ENCODE measurements at regions not wholly inside any gene's neighbourhood (a gene's known extent, or its start where the extent isn't known, plus 50 kb on each side); places are given as distances from the start of the nearest gene placed in this dataset.

DNA sequence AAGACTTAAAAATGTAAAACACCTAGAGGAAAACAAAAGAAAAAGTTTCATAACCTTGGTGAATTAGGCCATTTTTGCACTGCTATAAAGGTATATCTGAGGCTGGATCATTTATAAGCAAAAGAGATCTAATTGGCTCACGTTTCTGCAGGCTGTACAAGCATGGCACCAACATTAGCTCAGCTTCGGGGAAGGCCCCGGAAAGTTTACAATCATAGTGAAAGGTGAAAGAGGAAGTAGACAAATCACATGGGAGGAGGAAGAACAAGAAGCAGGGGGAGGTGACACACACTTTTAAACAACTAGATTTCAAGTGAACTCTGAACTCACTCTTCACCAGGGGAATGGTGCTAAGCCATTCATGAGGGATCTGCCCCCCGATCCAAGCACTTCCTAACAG lies 1358.5 kb upstream of the PCDH9 start:
- Histone ChIP-seq H2AK5ac (ENCODE audit: low read depth, low read length) (no peak overlapping the region), H3K9me3 (replicated peaks in 1 of 2; ENCODE audit: control insufficient read depth in 2 of 2, insufficient read depth in 1 of 2, low read depth in 1 of 2, low read length in 2 of 2) (no peaks in the 10 kb centered on the region), H3K18ac (ENCODE audit: low read length) (no peak overlapping the region), H3K9ac (ENCODE audit: low read depth, low read length, poor library complexity) (no peak overlapping the region), H3K14ac (ENCODE audit: low read length) (no peak overlapping the region), H3K4me1 (ENCODE audit: control insufficient read depth in 2 of 2, insufficient read depth in 1 of 2, low read depth in 1 of 2, low read length in 2 of 2) (no peaks in the 10 kb centered on the region), H2BK15ac (ENCODE audit: low read length) (no peak overlapping the region), H3K27ac (replicated peaks; ENCODE audit: low read length) (no peak overlapping the region), H3K36me3 (replicated peaks in 1 of 2; ENCODE audit: control insufficient read depth in 2 of 2, insufficient read depth in 2 of 2, low read length in 2 of 2) (no peaks in the 10 kb centered on the region), H2BK5ac (ENCODE audit: low read length) (no peak overlapping the region), H4K8ac (ENCODE audit: low read depth, low read length) (no peak overlapping the region), H2BK12ac (ENCODE audit: low read length) (no peak overlapping the region), H3K4ac (ENCODE audit: low read length) (no peak overlapping the region), H3K23ac (ENCODE audit: low read depth, low read length, poor library complexity) (no peak overlapping the region), H3K27me3 (ENCODE audit: control insufficient read depth in 3 of 3, insufficient read depth in 3 of 3, low read depth in 1 of 3, low read length in 3 of 3) (no peaks in the 10 kb centered on the region), H4K91ac (ENCODE audit: low read depth, low read length, poor library complexity) (no peak overlapping the region), H2BK120ac (ENCODE audit: low read depth, low read length) (no peak overlapping the region), H3K4me2 (ENCODE audit: insufficient read depth, low read length, poor library complexity, severe bottlenecking) (no peak overlapping the region), H3K4me3 (ENCODE audit: low read length in 2 of 2) (no peak overlapping the region), H2AFZ (ENCODE audit: low read length) (peak overlapping the region; percentile 82), H3K79me1 (ENCODE audit: low read depth, low read length) (no peaks in the 10 kb centered on the region)
- DNase-seq (ENCODE audit: low spot score), result no peak
- WGBS, 2 donors (ENCODE audit: extremely low coverage in 2 of 2, insufficient read length in 2 of 2, insufficient replicate concordance in 1 of 2), result no CpG with 5 or more reads among the region's 4 CpGs

DNA sequence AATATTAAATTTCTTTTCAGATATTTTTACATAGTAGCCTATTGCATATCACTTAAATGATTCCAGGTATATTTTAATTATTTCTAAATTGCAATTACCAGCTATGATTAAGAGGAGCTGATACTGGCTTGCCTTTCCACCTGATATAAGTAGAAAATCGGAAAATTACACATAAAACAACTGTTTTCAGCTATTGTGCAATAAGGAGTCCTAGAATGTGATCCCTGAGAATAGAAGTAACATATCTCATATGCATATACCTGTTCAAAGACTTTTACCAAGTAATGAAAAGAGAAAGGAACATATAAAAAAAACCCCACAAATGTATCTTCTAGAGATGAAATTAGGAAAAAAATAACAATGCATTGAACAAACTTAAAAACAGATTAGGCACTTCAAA lies 1354.6 kb upstream of the PCDH9 start:
- H2BK15ac ChIP-seq (ENCODE audit: low read length), result no peak overlapping the region

DNA sequence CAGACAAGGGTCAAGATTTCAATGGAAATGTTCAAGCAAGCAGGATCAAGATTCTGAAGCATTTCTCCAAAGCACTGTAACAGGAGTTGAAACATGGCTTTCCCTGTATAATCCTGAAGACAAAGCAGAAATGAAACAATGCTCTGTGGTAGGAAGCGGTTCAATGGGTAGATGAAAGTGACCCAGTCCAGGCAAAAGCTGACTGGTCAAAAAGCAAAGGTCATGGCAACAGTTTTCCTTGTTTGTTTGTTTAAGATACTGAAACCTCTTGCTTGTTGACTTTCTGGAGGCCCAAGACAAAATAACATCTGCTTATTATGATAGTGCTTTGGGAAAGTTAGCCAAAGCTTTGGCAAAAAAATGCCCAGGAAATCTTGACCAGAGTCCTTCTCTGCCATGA lies 1343.9 kb upstream of the PCDH9 start:
- Histone ChIP-seq H3K4ac (ENCODE audit: low read length) (no peak overlapping the region), H3K4me1 (ENCODE audit: control insufficient read depth in 2 of 2, insufficient read depth in 1 of 2, low read depth in 1 of 2, low read length in 2 of 2) (peaks cover 0 to 4% of the 10 kb centered on the region in 2 donors), H3K79me1 (ENCODE audit: low read depth, low read length) (no peaks in the 10 kb centered on the region), H3K4me3 (ENCODE audit: low read length in 2 of 2) (no peak overlapping the region), H3K9me3 (replicated peaks in 1 of 2; ENCODE audit: control insufficient read depth in 2 of 2, insufficient read depth in 1 of 2, low read depth in 1 of 2, low read length in 2 of 2) (no peaks in the 10 kb centered on the region), H2BK12ac (ENCODE audit: low read length) (no peak overlapping the region), H2AFZ (ENCODE audit: low read length) (peak overlapping the region; percentile 38), H2BK15ac (ENCODE audit: low read length) (no peak overlapping the region), H4K8ac (ENCODE audit: low read depth, low read length) (no peak overlapping the region), H4K91ac (ENCODE audit: low read depth, low read length, poor library complexity) (no peak overlapping the region), H3K18ac (ENCODE audit: low read length) (no peak overlapping the region), H3K23ac (ENCODE audit: low read depth, low read length, poor library complexity) (no peak overlapping the region), H2BK120ac (ENCODE audit: low read depth, low read length) (no peak overlapping the region), H3K4me2 (ENCODE audit: insufficient read depth, low read length, poor library complexity, severe bottlenecking) (no peak overlapping the region), H2BK5ac (ENCODE audit: low read length) (no peak overlapping the region), H3K27me3 (ENCODE audit: control insufficient read depth in 3 of 3, insufficient read depth in 3 of 3, low read depth in 1 of 3, low read length in 3 of 3) (no peaks in the 10 kb centered on the region), H2AK5ac (ENCODE audit: low read depth, low read length) (no peak overlapping the region), H3K9ac (ENCODE audit: low read depth, low read length, poor library complexity) (no peak overlapping the region), H3K14ac (ENCODE audit: low read length) (no peak overlapping the region), H3K36me3 (replicated peaks in 1 of 2; ENCODE audit: control insufficient read depth in 2 of 2, insufficient read depth in 2 of 2, low read length in 2 of 2) (no peaks in the 10 kb centered on the region), H3K27ac (replicated peaks; ENCODE audit: low read length) (no peak overlapping the region)
- no peak for DNase-seq (ENCODE audit: low spot score)
- WGBS, 2 donors (ENCODE audit: extremely low coverage in 2 of 2, insufficient read length in 2 of 2, insufficient replicate concordance in 1 of 2), result no CpG with 5 or more reads among the region's 1 CpG

More for the DNA sequence above, 1354.6 kb upstream of the PCDH9 start:
- H3K4me2 ChIP-seq (ENCODE audit: insufficient read depth, low read length, poor library complexity, severe bottlenecking), result no peak overlapping the region
- no peak overlapping the region for H3K18ac ChIP-seq (ENCODE audit: low read length)
- H3K23ac ChIP-seq (ENCODE audit: low read depth, low read length, poor library complexity), result no peak overlapping the region
- no peak overlapping the region for H3K4ac ChIP-seq (ENCODE audit: low read length)
- no peak for DNase-seq (ENCODE audit: low spot score)
- H3K9ac ChIP-seq (ENCODE audit: low read depth, low read length, poor library complexity), result no peak overlapping the region
- H2BK120ac ChIP-seq (ENCODE audit: low read depth, low read length), result no peak overlapping the region
- H2BK12ac ChIP-seq (ENCODE audit: low read length), result no peak overlapping the region
- H3K9me3 ChIP-seq (replicated peaks in 1 of 2; ENCODE audit: control insufficient read depth in 2 of 2, insufficient read depth in 1 of 2, low read depth in 1 of 2, low read length in 2 of 2), result no peaks in the 10 kb centered on the region
- H3K27ac ChIP-seq (replicated peaks; ENCODE audit: low read length), result no peak overlapping the region
- no peak overlapping the region for H3K4me3 ChIP-seq (ENCODE audit: low read length in 2 of 2)
- no peak overlapping the region for H4K91ac ChIP-seq (ENCODE audit: low read depth, low read length, poor library complexity)
- H3K4me1 ChIP-seq (ENCODE audit: control insufficient read depth in 2 of 2, insufficient read depth in 1 of 2, low read depth in 1 of 2, low read length in 2 of 2), result no peaks in the 10 kb centered on the region
- no peaks in the 10 kb centered on the region for H3K27me3 ChIP-seq (ENCODE audit: control insufficient read depth in 3 of 3, insufficient read depth in 3 of 3, low read depth in 1 of 3, low read length in 3 of 3)
- no CpG with 5 or more reads among the region's 1 CpG for WGBS, 2 donors (ENCODE audit: extremely low coverage in 2 of 2, insufficient read length in 2 of 2, insufficient replicate concordance in 1 of 2)
- H4K8ac ChIP-seq (ENCODE audit: low read depth, low read length), result no peak overlapping the region
- H3K79me1 ChIP-seq (ENCODE audit: low read depth, low read length), result no peaks in the 10 kb centered on the region
- H2BK5ac ChIP-seq (ENCODE audit: low read length), result no peak overlapping the region
- no peaks in the 10 kb centered on the region for H3K36me3 ChIP-seq (replicated peaks in 1 of 2; ENCODE audit: control insufficient read depth in 2 of 2, insufficient read depth in 2 of 2, low read length in 2 of 2)
- H3K14ac ChIP-seq (ENCODE audit: low read length), result no peak overlapping the region
- no peak overlapping the region for H2AFZ ChIP-seq (ENCODE audit: low read length)
- no peak overlapping the region for H2AK5ac ChIP-seq (ENCODE audit: low read depth, low read length)

DNA sequence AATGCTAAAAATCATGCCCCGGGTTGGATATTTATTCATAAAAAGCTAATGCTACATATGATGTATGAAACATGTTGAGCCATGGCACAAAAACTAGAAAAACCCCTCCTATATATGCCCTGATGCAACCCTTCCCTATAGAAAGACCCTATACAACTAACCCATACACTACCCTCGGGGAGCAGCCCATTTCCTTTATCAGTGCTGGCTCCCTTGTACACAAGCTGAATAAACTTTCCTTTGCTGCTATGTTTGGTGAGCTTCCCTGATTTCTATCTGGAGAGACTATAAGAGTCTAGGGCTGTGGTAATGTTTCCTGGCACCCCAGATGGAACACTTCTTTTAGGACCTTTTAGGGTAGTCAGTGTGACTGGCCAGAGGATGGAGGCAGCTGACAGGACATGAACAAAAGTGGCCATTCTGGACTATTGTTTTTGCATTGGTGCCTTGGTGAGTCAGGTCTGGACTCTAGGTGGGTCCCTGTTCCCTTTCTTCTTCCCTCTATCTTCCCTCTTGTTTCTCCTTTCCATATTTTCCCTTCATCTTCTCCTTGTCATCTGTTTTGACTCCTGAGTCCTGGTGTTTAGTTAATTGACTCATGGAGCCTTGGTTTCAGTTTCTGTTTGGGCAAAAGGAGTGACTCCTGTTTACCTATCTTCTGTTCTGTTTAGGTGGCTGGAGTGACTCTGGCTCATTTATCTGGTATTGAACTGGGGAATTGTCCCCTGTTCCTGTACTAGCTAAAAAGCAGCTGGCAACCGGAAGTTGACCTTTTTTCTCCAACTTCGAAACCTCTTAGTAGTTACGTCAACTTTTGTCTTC lies 1321.8 kb upstream of the PCDH9 start:
- no peak overlapping the region for H2BK5ac ChIP-seq (ENCODE audit: low read length)
- no peak overlapping the region for H2BK12ac ChIP-seq (ENCODE audit: low read length)
- H2BK15ac ChIP-seq (ENCODE audit: low read length), result no peak overlapping the region
- H3K9me3 ChIP-seq (replicated peaks in 1 of 2; ENCODE audit: control insufficient read depth in 2 of 2, insufficient read depth in 1 of 2, low read depth in 1 of 2, low read length in 2 of 2), result peaks cover 0 to 1% of the 10 kb centered on the region in 2 donors
- H2AK5ac ChIP-seq (ENCODE audit: low read depth, low read length), result no peak overlapping the region
- H3K18ac ChIP-seq (ENCODE audit: low read length), result no peak overlapping the region
- peak overlapping the region; percentile 48 for H2AFZ ChIP-seq (ENCODE audit: low read length)
- no peak overlapping the region for H4K8ac ChIP-seq (ENCODE audit: low read depth, low read length)
- no peak overlapping the region for H3K9ac ChIP-seq (ENCODE audit: low read depth, low read length, poor library complexity)
- no CpG with 5 or more reads among the region's 5 CpGs for WGBS, 2 donors (ENCODE audit: extremely low coverage in 2 of 2, insufficient read length in 2 of 2, insufficient replicate concordance in 1 of 2)
- no peaks in the 10 kb centered on the region for H3K4me1 ChIP-seq (ENCODE audit: control insufficient read depth in 2 of 2, insufficient read depth in 1 of 2, low read depth in 1 of 2, low read length in 2 of 2)
- no peak overlapping the region for H3K4ac ChIP-seq (ENCODE audit: low read length)
- no peak overlapping the region for H2BK120ac ChIP-seq (ENCODE audit: low read depth, low read length)
- H3K4me2 ChIP-seq (ENCODE audit: insufficient read depth, low read length, poor library complexity, severe bottlenecking), result no peak overlapping the region
- H3K36me3 ChIP-seq (replicated peaks in 1 of 2; ENCODE audit: control insufficient read depth in 2 of 2, insufficient read depth in 2 of 2, low read length in 2 of 2), result no peaks in the 10 kb centered on the region
- H3K79me1 ChIP-seq (ENCODE audit: low read depth, low read length), result no peaks in the 10 kb centered on the region
- H4K91ac ChIP-seq (ENCODE audit: low read depth, low read length, poor library complexity), result no peak overlapping the region
- no peak for DNase-seq (ENCODE audit: low spot score)
- H3K23ac ChIP-seq (ENCODE audit: low read depth, low read length, poor library complexity), result no peak overlapping the region
- H3K27ac ChIP-seq (replicated peaks; ENCODE audit: low read length), result no peak overlapping the region
- H3K4me3 ChIP-seq (ENCODE audit: low read length in 2 of 2), result no peak overlapping the region
- no peaks in the 10 kb centered on the region for H3K27me3 ChIP-seq (ENCODE audit: control insufficient read depth in 3 of 3, insufficient read depth in 3 of 3, low read depth in 1 of 3, low read length in 3 of 3)
- no peak overlapping the region for H3K14ac ChIP-seq (ENCODE audit: low read length)
